Transverse colon (tissue), 4 donors: ENCODE measurements at regions not wholly inside any gene's neighbourhood (a gene's known extent, or its start where the extent isn't known, plus 50 kb on each side); places are given as distances from the start of the nearest gene placed in this dataset.

Experiments
- DNase-seq: peaks from one replicate; pipeline ENCODE4 v3.0.0-alpha.2; 2019
- H3K27ac ChIP-seq, 4 donors: fragments of 200-600 bp; sonication (generic); 2 replicates each; pipeline ENCODE4 v1.5.1; 2016 to 2018; ENCODE audit warnings: inconsistent platforms in 4 of 4
- H3K27me3 ChIP-seq: fragments of 200-600 bp; sonication (generic); 2 replicates; pipeline ENCODE4 v1.5.1; 2017; ENCODE audit warnings: inconsistent platforms
- H3K36me3 ChIP-seq, 4 donors: fragments of 200-600 bp; sonication (generic); 2 replicates each; pipeline ENCODE4 v1.5.1; 2017 to 2019; ENCODE audit warnings: inconsistent platforms in 4 of 4
- H3K4me1 ChIP-seq, 4 donors: fragments of 200-600 bp; sonication (generic); 2 replicates each; pipeline ENCODE4 v1.5.1; 2017 to 2020; ENCODE audit warnings: inconsistent platforms in 4 of 4
- H3K4me3 ChIP-seq, 4 donors: fragments of 200-600 bp; sonication (generic); 1 replicate in 1 of 4; 2 replicates in 3 of 4; pipeline versions ENCODE4 v1.5.1 to v1.6.1; 2017 to 2019; ENCODE audit warnings: inconsistent platforms in 4 of 4
- H3K9me3 ChIP-seq, 2 donors: fragments of 200-600 bp; sonication (generic); 2 replicates each; pipeline ENCODE4 v1.5.1; 2017 to 2019; ENCODE audit warnings: inconsistent platforms in 2 of 2
- EP300 ChIP-seq: sonication (generic); formaldehyde crosslinking; IDR thresholded peaks from one replicate; pipeline ENCODE4 v1.6.1; 2017; ENCODE audit warnings: antibody characterized with exemption, low read depth
- POLR2A ChIP-seq: fragments of 450-650 bp; IDR thresholded peaks from one replicate; pipeline ENCODE4 v1.6.1; 2016; ENCODE audit warnings: antibody characterized with exemption, mild to moderate bottlenecking, moderate library complexity
- POLR2AphosphoS5 ChIP-seq, 3 donors: sonication (generic); formaldehyde crosslinking; IDR thresholded peaks; one replicate each; pipeline ENCODE4 v1.6.1; 2016; ENCODE audit warnings: antibody characterized with exemption in 3 of 3
- WGBS, 2 donors: methylation state at CpG; one replicate each; pipeline ENCODE4 v1.1.5; 2018; ENCODE audit warnings: low coverage in 1 of 2; 5-methylcytosine and 5-hydroxymethylcytosine counted together
- in situ Hi-C, 4 donors: fragments of 200-750 bp; cut with MboI; loops; one replicate each; pipeline versions ENCODE4 v1.15.0 to v1.15.1; 2017; ENCODE audit warnings: low sequenced_read_pairs in 3 of 4, low pct_ligation_motif_present in 1 of 4, low pct_unique_long_range_greater_than_20kb in 1 of 4
- intact Hi-C: fragments of 100-400 bp; cut with DNase I; formaldehyde crosslinking; loops from one replicate; pipeline ENCODE4 v1.15.1; 2023; ENCODE audit warnings: low total_unique reads
- TF ChIP-seq, protein P1 (sequence below), 5 experiments: fragments of 200-600 bp in 3 of 5; fragments of 450-650 bp in 2 of 5; sonication (generic) in 3 of 5; IDR thresholded peaks; 1 replicate in 2 of 5; 2 replicates in 3 of 5; pipeline ENCODE4 v1.5.1; 2016 to 2017; ENCODE audit warnings: antibody characterized with exemption in 5 of 5, inconsistent platforms in 3 of 5, mild to moderate bottlenecking in 2 of 5, moderate library complexity in 1 of 5

DNA sequence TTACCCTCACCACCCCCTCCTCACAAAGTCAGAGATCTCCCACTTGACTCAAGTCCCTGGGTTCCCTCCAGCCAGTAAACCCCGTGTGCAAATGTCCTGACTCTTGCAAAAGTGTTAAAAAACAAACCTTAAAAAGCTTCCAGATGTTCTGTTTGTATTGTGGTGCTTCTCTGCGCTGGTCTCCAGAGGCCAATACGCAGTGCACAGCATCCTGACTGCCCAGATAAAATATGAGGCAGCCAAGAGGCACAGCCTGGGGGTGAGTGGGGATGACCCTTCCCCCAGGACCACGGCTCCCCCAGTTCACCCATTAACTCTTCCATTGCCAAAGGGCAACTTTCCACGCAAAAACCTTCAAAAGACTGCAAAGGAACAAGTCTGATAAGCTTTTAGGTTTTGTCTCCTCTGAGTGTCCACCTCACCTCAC is 291.8 kb downstream of the SOX9 start:
- Histone ChIP-seq H3K9me3 (peaks cover 6 to 8% of the 10 kb centered on the region in 2 donors), H3K4me3 (no peak overlapping the region), H3K36me3 (no peaks in the 10 kb centered on the region), H3K27ac (no peak overlapping the region), H3K27me3 (no peaks in the 10 kb centered on the region), H3K4me1 (peaks cover 4 to 19% (median 8%) of the 10 kb centered on the region in 4 donors)
- WGBS, 2 donors = 0 to 49% methylated on average over 1 to 5 of the region's 5 CpGs
- TF ChIP-seq POLR2A = no peak
- no peak for TF ChIP-seq POLR2AphosphoS5 (IDR thresholded peaks at IDR 0.05)
- TF ChIP-seq, protein P1, sequence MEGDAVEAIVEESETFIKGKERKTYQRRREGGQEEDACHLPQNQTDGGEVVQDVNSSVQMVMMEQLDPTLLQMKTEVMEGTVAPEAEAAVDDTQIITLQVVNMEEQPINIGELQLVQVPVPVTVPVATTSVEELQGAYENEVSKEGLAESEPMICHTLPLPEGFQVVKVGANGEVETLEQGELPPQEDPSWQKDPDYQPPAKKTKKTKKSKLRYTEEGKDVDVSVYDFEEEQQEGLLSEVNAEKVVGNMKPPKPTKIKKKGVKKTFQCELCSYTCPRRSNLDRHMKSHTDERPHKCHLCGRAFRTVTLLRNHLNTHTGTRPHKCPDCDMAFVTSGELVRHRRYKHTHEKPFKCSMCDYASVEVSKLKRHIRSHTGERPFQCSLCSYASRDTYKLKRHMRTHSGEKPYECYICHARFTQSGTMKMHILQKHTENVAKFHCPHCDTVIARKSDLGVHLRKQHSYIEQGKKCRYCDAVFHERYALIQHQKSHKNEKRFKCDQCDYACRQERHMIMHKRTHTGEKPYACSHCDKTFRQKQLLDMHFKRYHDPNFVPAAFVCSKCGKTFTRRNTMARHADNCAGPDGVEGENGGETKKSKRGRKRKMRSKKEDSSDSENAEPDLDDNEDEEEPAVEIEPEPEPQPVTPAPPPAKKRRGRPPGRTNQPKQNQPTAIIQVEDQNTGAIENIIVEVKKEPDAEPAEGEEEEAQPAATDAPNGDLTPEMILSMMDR (IDR thresholded peaks at IDR 0.05) = no peak
- no peak for TF ChIP-seq EP300
- intact Hi-C loops = no loop called here
- in situ Hi-C loops = loop anchor here in 1 of 4 donors (25.0 kb wide), 1 partner anchor 275 kb away; no protein-coding TSS in a partner anchor
- no peak for DNase-seq

DNA sequence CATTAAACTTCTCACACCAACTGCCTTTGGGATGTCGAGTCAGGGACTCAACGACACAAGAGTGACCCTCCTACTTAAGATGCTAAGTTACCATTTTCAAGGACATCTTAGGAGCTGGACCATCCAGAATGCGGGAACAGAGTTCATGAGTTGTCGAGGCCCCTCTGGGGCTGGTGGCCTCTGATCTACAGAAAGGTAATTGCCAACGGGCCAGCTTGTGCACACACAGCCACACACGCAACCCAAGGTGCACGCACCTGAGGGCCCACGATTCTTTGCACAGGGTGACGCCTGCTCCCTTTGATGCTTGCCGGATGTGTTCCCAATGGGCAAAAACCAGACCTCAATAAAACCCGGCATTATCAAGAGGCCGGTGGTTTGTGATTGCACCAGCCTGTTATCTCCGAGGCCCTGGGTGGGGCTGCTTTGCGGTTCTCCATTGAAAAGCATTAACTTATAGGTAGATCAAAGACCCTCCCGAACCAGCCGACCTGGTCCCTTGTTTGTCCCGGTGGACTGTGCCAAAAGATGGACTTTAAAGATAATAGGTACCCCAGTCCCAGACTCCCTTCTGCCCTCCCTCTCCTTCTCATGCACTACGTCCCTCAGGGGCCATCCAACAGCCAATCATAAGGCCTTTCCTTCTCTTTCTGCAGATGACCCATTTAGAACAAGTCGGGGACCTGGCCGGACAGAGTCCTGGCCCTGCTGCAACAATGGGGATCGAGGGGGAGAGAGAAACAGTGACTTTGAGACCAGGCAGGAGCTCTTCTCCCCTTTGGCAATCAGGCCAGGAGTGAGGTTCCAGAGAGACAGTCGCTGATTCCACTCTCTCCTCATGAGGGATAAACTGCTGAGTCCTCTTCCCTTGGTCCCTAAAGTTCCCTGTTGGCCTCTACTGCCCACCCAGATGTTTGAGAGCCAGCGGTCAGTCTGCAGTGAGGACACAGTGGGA is 292.5 kb downstream of the SOX9 start:
- Histone ChIP-seq H3K27ac (no peak overlapping the region), H3K4me3 (no peak overlapping the region), H3K36me3 (peaks cover 0 to 5% (median 0%) of the 10 kb centered on the region in 4 donors), H3K4me1 (peaks cover 0 to 12% (median 2%) of the 10 kb centered on the region in 4 donors), H3K27me3 (no peaks in the 10 kb centered on the region), H3K9me3 (peaks cover 10 to 13% of the 10 kb centered on the region in 2 donors)
- DNase-seq = peak; percentile 29
- TF ChIP-seq POLR2A = no peak
- TF ChIP-seq EP300 = no peak
- in situ Hi-C loops (loop anchor here in 1 of 4 donors (25.0 kb wide), 1 partner anchor 276 kb away; no protein-coding TSS in a partner anchor), intact Hi-C loops (no loop called here)
- WGBS, 2 donors = 55 to 87% methylated on average over 3 to 23 of the region's 23 CpGs

DNA sequence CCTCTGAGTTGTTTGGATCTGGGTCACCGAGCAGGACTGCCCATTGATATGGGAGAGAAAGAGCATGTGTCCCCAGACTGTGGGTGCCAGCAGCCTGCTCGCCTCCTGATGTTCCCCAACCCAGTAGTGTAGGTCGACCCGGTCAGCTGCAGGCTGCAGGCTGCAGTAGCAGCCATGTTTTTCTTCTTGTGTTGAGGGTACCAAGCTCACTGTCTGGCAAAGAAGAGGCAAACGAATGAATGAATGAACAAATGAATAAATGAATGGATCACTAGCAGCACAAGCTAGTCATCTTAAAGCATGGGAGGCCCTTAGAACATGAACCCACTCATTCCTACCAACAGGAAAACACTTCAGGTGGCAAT is 293.2 kb downstream of the SOX9 start:
- intact Hi-C loops (no loop called here), in situ Hi-C loops (loop anchor here in 1 of 4 donors (25.0 kb wide), 1 partner anchor 277 kb away; no protein-coding TSS in a partner anchor)
- Histone ChIP-seq H3K27me3 (no peaks in the 10 kb centered on the region), H3K4me3 (no peak overlapping the region), H3K36me3 (peaks cover 0 to 7% (median 0%) of the 10 kb centered on the region in 4 donors), H3K4me1 (peaks cover 0 to 7% (median 2%) of the 10 kb centered on the region in 4 donors), H3K9me3 (peaks cover 10 to 13% of the 10 kb centered on the region in 2 donors), H3K27ac (no peak overlapping the region)
- TF ChIP-seq EP300 (no peak), POLR2AphosphoS5 (IDR thresholded peaks at IDR 0.05) (no peak), POLR2A (no peak)
- TF ChIP-seq, protein P1 (IDR thresholded peaks at IDR 0.05) = no peak
- DNase-seq = no peak
- 86 to 90% methylated on average over 5 of the region's 5 CpGs for WGBS, 2 donors

DNA sequence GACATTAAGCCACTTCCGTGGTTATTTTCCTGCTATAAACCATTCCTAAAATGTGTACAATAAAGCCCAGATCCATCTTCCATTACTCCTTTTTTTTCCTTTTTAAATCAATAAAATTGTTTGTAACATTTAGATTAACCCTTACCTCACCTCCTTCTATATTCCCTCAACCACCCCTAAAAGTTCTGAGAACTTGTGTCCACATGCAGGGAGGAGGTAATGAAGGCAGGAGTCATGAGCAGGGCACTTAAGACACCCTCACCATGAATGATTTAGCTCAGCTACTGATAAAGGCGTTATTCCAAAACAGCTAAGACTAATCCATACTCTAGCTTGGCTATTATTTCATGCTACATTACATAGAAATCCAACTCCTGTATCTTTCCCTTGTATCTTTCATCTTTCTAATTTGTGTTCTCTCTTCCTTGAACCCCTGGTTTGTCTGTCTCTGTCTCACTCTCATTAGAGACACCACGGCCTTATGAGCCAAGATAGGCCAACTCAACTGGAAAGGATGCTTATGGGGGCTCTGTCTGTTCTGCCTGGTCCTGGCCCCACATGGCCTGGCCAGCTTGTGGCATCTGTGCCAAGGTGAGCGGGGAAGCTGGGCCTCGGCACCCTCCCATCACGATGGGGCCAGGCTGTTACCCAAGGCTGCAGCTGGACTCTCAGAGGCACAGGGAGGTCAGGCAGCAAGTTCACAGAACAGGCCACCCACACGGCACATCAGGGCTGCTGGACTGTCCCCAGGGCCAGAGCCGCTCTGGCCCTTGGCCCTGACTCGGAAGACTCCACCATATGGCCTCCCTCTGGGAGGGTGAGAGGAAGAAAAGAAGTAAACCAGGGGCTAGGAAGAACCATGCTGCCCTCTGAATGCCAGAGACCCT is 294.4 kb downstream of the SOX9 start:
- in situ Hi-C loops = loop anchor here in 1 of 4 donors (25.0 kb wide), 1 partner anchor 278 kb away; no protein-coding TSS in a partner anchor
- peaks cover 0 to 7% (median 0%) of the 10 kb centered on the region in 4 donors for H3K36me3 ChIP-seq
- H3K27me3 ChIP-seq = no peaks in the 10 kb centered on the region
- H3K27ac ChIP-seq = peak overlapping the region in 1 of 4 donors; percentile 28
- WGBS, 2 donors = 72 to 74% methylated on average over 4 to 9 of the region's 9 CpGs
- H3K4me1 ChIP-seq = peaks cover 0 to 12% (median 5%) of the 10 kb centered on the region in 4 donors
- intact Hi-C loops = no loop called here
- no peak overlapping the region for H3K4me3 ChIP-seq
- TF ChIP-seq, protein P1 (IDR thresholded peaks at IDR 0.05) = no peak
- TF ChIP-seq POLR2A (no peak), EP300 (no peak), POLR2AphosphoS5 (IDR thresholded peaks at IDR 0.05) (no peak)
- DNase-seq = no peak
- peaks cover 10 to 13% of the 10 kb centered on the region in 2 donors for H3K9me3 ChIP-seq
